ENCODE measurements at regions not wholly inside any gene's neighbourhood (a gene's known extent, or its start where the extent isn't known, plus 50 kb on each side); places are given as distances from the start of the nearest gene placed in this dataset.

- TF ChIP-seq YY1 (IDR thresholded peaks at IDR 0.05; ENCODE audit: low read depth, low read length) = no peak
- TF ChIP-seq CTCF (IDR thresholded peaks at IDR 0.05; ENCODE audit: control extremely low read depth in 1 of 3, insufficient read depth in 1 of 3, low read depth in 1 of 3, low read length in 3 of 3) = no peak
- TF ChIP-seq USF2 (IDR thresholded peaks at IDR 0.05; ENCODE audit: low read length) = no peak
Measured at GRCh38 chr7:46716926-46717325, 795.9 kb upstream of the IGFBP3 start.

All from H1 (cell line).